HS-5 (cell line): ENCODE measurements at regions not wholly inside any gene's neighbourhood (a gene's known extent, or its start where the extent isn't known, plus 50 kb on each side); places are given as distances from the start of the nearest gene placed in this dataset.

Experiments
- DNase-seq: peaks from one replicate; pipeline ENCODE4 v3.0.0-alpha.2; 2012; ENCODE audit warnings: low read depth

- no peak for DNase-seq
Measured at GRCh38 chr3:22893101-22893500, 310.0 kb upstream of the UBE2E2 start.

DNA sequence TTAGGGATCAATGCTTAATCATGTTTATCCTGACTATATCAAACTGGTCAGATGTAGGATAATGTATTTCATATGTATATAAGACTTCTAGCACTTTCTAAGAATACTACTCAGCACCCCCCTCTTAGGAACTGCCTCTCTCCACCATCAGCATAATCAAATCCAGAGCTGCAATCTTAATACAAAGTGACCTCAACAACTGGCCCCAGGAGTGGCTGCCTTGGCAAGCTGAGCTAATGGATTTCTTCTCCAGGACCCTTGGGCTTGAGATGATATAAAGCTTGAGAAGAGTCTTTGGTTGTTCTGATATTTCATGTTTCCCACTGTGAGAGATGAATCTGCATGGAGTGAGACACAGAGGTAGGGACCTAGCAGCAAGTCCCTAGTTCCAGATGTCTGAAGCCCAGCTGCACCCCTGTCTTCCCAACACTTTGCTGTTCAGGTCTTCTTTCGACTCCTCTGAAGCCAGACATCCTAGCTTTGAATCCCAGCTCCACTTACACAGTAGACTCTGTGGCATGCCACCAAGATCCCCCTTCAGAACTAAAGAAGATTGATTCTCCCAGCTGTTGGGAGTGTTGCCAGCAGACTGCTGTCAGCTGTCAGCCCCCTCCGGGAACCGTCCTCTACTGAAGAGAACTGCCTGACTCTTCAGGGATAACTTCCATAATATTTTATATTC lies 309.3 kb upstream of the UBE2E2 start:
- no peak for DNase-seq

- no peak for DNase-seq
Measured at GRCh38 chr3:22894865-22895264, 308.3 kb upstream of the UBE2E2 start.

GRCh38 chr3:22895671-22896070 lies 307.5 kb upstream of the UBE2E2 start:
- no peak for DNase-seq

- no peak for DNase-seq
Measured at GRCh38 chr3:22898558-22898957, 304.6 kb upstream of the UBE2E2 start.

GRCh38 chr3:22899441-22899840 lies 303.7 kb upstream of the UBE2E2 start:
- no peak for DNase-seq

DNA sequence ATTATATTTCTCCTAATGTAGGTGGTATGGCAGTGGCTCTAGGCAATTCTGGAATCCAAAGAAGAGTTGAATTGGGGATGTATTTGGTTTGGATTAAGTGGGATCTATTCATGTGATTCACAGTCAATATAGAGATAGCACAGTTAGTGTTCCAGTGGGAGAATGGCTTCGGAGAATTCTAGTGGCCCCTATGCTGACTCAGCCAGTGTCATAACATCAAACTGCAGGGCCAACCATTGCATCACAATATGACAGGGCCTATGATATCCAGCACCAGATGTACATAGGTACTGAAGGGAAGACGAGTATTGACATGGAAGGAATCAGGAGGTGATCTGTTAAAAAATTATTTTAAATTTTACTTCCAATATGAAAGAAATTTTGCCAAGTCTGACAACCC lies 302.8 kb upstream of the UBE2E2 start:
- DNase-seq, result no peak

GRCh38 chr3:22901684-22902083 lies 301.4 kb upstream of the UBE2E2 start:
- DNase-seq, result no peak

GRCh38 chr3:22907161-22907780 lies 295.9 kb upstream of the UBE2E2 start:
- DNase-seq, result no peak

DNA sequence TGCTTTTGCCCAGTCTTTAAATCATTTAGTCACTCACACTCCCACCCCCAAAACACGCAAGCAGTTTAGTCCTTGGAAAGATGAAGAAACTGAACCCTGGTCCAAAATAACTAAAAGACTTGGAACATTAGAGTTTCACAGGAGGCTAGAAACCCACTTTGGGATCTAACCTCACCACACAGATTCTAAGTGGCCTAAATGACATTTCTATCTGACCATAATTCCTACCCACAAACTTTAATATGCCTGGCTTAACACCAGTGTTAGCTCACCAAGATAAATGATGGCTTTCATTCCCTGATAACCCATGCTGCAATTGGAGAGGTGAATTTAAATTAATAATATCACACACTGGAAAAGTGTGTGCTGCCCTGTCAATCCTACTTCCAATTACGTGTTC lies 295.3 kb upstream of the UBE2E2 start:
- no peak for DNase-seq

GRCh38 chr3:22908989-22909507 lies 294.1 kb upstream of the UBE2E2 start:
- DNase-seq, result no peak

- DNase-seq, result no peak
Measured at GRCh38 chr3:22916933-22917332, 286.2 kb upstream of the UBE2E2 start.

GRCh38 chr3:22920006-22920405 lies 283.1 kb upstream of the UBE2E2 start:
- no peak for DNase-seq

DNA sequence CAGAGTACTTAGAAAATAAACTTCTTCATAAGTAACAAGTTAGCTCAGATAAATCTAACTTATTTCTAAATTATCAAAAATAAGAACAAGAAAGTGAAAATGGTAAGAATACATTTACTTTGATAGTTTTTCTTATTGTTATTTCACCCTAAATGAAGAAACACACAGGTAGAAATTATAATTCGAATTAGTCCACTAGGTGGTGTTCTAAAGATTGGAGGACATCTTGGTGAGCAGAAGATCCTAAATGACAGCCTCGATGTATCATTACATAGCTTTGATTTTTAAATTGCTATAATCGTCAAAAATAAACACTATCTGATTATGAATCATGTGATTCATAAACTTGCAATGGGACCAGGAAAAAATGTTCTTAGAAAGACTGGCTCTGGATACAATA lies 280.8 kb upstream of the UBE2E2 start:
- DNase-seq, result no peak

- DNase-seq, result no peak
Measured at GRCh38 chr3:22923711-22924110, 279.4 kb upstream of the UBE2E2 start.

DNA sequence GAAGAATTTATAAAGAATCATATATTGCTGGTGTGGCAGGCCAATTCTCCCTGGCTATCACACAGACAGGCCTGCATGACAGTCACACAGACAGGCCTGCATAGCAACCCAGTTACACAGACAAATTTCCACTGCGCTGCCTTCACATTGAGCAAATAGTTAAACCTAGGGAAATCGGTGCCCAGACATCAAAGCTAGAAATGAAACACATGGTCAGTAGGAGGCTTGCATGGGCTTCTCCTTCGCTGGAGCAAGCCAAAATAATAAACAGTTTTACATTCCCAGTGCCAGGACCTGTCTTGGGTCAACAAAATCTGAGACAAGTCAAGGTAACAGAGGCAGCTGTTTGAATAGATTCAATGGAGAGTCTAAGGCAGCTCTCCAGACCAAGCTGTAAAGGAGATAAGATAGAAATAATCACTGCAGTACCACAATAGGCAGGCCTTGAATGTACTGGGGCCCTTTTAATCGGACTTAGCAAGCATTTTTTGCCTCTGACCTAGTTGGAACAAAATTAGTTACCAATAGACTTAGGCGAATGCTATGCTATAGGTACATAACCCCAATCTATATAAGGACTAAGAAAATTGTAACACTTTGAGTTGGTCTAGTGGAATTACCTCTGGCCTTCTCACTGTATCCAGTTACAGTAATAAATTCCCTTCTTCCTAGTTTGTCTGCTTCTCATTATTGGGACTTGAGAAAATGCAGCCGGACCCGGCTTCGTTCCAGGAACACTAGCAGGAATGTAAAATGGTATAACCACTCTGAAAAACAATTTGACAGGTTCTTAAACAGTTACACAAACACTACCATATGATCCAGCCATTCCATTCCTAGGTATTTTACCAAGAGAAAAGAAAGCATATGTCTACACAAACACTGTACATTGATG lies 274.7 kb upstream of the UBE2E2 start:
- DNase-seq, result no peak

GRCh38 chr3:22933051-22933840 lies 269.9 kb upstream of the UBE2E2 start:
- DNase-seq, result no peak

- no peak for DNase-seq
Measured at GRCh38 chr3:22933841-22934116, 269.3 kb upstream of the UBE2E2 start.

GRCh38 chr3:22935040-22935439 lies 268.1 kb upstream of the UBE2E2 start:
- DNase-seq, result no peak

DNA sequence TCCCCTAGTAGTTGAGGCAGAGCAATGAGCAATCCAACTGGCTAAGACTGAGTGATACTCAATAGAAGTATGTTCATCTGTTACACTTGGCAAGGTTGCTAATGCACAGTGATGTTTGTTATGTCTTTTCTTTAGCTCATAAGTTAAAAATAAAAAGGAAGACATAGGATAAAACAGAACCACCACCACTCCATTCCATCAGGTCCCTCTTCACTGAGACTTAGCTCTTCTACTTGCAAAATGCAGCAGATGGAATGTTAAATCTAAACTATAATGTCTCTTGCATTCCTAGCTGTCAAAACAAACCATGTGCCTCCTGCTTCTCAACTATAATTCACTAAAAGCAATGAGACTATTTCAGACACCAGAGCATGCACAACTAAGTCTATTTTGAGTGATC lies 265.6 kb upstream of the UBE2E2 start:
- no peak for DNase-seq

DNA sequence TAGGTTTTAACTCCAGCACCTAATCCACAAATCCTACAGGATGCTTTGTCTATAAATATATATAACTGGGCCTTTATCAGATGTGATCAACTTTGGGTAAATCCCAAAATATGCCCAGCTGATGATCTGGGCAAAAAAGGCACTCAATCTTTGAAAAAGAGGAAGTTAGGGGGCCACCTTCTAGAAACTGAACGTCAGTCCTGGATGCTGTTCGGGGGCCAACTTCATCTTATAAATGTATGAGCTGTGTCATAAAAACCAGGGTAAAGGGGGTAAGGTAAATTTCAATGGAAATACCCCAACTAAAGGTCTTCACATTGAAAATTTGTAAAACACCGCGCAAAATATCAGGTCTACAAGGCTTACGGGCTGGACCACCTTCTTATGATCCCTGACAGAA lies 264.4 kb upstream of the UBE2E2 start:
- no peak for DNase-seq

- DNase-seq, result no peak
Measured at GRCh38 chr3:22939349-22939748, 263.8 kb upstream of the UBE2E2 start.
